ENCODE measurements at regions not wholly inside any gene's neighbourhood (a gene's known extent, or its start where the extent isn't known, plus 50 kb on each side); places are given as distances from the start of the nearest gene placed in this dataset.
"Not testable (repeated sequence)": the region's sequence is repeated elsewhere in the genome, so short reads cannot be mapped to it uniquely, and the experiment has no call there.

DNA sequence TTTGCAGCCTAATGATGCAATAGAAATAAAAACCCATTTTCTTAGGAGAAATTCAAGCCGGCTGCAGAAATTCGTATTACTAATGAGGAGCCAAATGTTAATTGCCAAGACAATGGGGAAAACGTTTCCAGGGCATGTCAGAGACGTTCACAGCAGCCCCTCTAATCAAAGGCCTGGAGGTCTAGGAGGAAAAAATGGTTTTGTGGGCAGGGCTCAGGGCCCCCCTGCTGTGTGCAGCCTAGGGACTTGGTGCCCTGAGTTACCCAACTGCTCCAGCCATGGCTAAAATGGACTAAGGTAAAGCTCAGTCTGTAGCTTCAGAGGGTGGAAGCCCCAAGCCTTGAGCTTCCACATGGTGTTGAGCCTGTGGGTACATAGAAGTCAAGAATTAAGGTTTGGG, 461.4 kb downstream of the FAT4 start:
- no peaks in the 10 kb centered on the region for H3K36me3 ChIP-seq (ENCODE audit: control insufficient read depth, insufficient read depth, low read length, severe bottlenecking)
- DNase-seq (ENCODE audit: low read depth) = no peak

DNA sequence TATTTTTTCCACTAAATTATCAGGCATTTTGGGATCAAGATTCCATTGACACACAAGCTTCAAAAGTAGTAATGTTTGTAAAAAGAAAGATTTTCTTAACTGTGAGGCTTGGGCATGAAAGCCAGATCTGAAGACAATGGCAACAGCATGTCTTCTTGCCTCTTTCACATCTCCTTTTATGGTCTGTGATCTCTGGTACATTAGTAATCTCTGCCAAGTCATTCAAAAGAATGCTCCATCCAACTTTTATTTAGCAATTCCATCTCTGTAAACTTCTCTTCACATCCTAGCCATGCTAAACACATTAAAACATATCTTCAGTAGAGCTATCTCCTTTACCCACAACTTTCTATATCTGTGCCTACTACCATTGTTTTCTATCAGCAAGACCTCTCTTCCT, 465.4 kb downstream of the FAT4 start:
- H3K36me3 ChIP-seq (ENCODE audit: control insufficient read depth, insufficient read depth, low read length, severe bottlenecking) = no peaks in the 10 kb centered on the region

More for the DNA sequence above, 461.4 kb downstream of the FAT4 start:
- H3K9ac ChIP-seq (ENCODE audit: low read length) = no peak overlapping the region
- H3K27me3 ChIP-seq (replicated peaks; ENCODE audit: control insufficient read depth, insufficient read depth, low read length) = no peaks in the 10 kb centered on the region
- peaks cover 11% of the 10 kb centered on the region for H3K4me1 ChIP-seq (ENCODE audit: control insufficient read depth, insufficient read depth, low read length)
- no peak overlapping the region for H3K4me3 ChIP-seq (ENCODE audit: low read length)
- H3K9me3 ChIP-seq (ENCODE audit: control insufficient read depth, low read length) = peaks cover 13% of the 10 kb centered on the region

DNA sequence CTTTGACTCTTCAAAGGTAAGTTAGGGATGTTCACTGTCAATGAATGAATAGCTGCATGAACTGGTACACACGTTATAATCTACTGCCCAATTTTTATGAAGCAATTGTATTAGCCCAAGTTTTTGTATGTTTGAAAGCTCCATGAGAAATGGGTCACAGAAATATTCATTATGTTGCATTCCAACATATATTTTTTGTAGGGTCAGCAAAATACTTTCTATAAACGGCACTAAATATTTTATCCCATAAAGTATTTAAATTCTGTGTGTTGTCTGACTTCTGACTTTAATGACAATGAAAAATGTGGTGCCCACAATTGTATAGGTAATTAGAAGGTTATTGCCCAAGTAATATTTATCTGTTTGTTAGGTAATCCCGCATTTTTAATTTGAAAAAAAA, 466.0 kb downstream of the FAT4 start:
- Histone ChIP-seq H3K27me3 (replicated peaks; ENCODE audit: control insufficient read depth, insufficient read depth, low read length) (no peaks in the 10 kb centered on the region), H3K9ac (ENCODE audit: low read length) (no peak overlapping the region), H3K4me1 (ENCODE audit: control insufficient read depth, insufficient read depth, low read length) (peaks cover 11% of the 10 kb centered on the region), H3K36me3 (ENCODE audit: control insufficient read depth, insufficient read depth, low read length, severe bottlenecking) (no peaks in the 10 kb centered on the region), H3K9me3 (ENCODE audit: control insufficient read depth, low read length) (peaks cover 13% of the 10 kb centered on the region), H3K4me3 (ENCODE audit: low read length) (no peak overlapping the region)
- no peak for DNase-seq (ENCODE audit: low read depth)

More for the DNA sequence above, 465.4 kb downstream of the FAT4 start:
- Histone ChIP-seq H3K9ac (ENCODE audit: low read length) (no peak overlapping the region), H3K9me3 (ENCODE audit: control insufficient read depth, low read length) (peaks cover 13% of the 10 kb centered on the region), H3K4me3 (ENCODE audit: low read length) (no peak overlapping the region), H3K27me3 (replicated peaks; ENCODE audit: control insufficient read depth, insufficient read depth, low read length) (no peaks in the 10 kb centered on the region), H3K4me1 (ENCODE audit: control insufficient read depth, insufficient read depth, low read length) (peaks cover 11% of the 10 kb centered on the region)
- DNase-seq (ENCODE audit: low read depth) = peak; percentile 53

DNA sequence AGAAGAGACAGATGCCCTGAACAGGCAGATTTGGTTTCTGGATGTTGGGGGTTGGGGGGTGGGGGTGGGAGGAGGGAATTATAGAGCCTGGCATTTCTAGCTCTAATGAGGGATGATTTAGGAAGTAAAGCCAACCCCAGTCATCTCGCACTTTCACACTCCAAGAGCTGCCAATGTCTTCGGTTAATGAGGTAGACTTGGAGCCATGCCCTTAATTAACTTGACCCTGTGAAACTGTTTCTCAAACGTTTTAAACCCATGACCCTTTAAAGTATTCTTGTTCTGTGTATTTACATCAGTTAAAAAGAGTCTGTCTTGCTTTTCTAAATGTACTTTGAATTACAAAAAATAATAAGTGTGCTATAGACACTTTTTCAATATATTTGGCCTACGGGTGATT, 466.9 kb downstream of the FAT4 start:
- Histone ChIP-seq H3K27me3 (replicated peaks; ENCODE audit: control insufficient read depth, insufficient read depth, low read length) (no peaks in the 10 kb centered on the region), H3K9ac (ENCODE audit: low read length) (no peak overlapping the region), H3K4me3 (ENCODE audit: low read length) (no peak overlapping the region), H3K9me3 (ENCODE audit: control insufficient read depth, low read length) (peaks cover 4% of the 10 kb centered on the region), H3K4me1 (ENCODE audit: control insufficient read depth, insufficient read depth, low read length) (peaks cover 11% of the 10 kb centered on the region), H3K36me3 (ENCODE audit: control insufficient read depth, insufficient read depth, low read length, severe bottlenecking) (no peaks in the 10 kb centered on the region)
- DNase-seq (ENCODE audit: low read depth) = no peak

DNA sequence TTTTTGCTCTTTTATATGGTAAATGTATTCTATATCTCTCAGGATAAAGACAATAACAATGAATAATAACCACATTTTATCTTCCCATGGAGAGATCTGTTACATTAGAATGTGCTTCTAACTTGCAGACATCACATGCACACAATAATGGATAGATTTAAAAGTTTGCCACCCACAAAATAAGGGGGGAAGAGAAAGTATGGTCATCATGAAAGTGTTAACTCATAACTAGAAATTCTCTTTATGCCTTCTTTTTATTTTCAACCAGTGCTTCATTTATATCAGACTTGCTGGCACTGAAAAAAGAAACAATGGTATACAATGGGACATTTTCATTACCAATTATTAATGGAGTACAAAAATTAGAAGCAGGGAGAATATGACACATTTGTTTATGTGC, 470.0 kb downstream of the FAT4 start:
- Histone ChIP-seq H3K27me3 (replicated peaks; ENCODE audit: control insufficient read depth, insufficient read depth, low read length) (no peaks in the 10 kb centered on the region), H3K9me3 (ENCODE audit: control insufficient read depth, low read length) (no peaks in the 10 kb centered on the region), H3K4me1 (ENCODE audit: control insufficient read depth, insufficient read depth, low read length) (peaks cover 9% of the 10 kb centered on the region), H3K9ac (ENCODE audit: low read length) (no peak overlapping the region), H3K36me3 (ENCODE audit: control insufficient read depth, insufficient read depth, low read length, severe bottlenecking) (no peaks in the 10 kb centered on the region), H3K4me3 (ENCODE audit: low read length) (no peak overlapping the region)
- no peak for DNase-seq (ENCODE audit: low read depth)

DNA sequence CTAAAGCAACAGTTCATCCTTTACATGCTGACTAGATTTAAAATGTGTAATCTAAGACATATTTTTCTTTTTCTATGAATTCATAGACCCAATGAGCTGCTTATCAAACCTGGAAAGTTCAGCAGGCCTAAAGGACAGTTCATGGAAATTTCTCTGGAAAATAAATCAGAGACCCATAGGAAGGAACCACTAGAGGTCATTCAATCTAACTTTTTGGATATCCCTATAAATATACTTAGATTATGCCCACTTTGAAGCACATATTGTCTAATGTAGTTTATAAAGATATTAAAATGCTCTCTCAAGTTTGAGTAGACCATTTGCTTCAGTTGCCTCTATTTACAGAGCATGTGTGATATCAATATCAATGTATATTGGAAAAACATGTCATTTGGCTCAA, 473.0 kb downstream of the FAT4 start:
- Histone ChIP-seq H3K4me1 (ENCODE audit: control insufficient read depth, insufficient read depth, low read length) (no peaks in the 10 kb centered on the region), H3K27me3 (replicated peaks; ENCODE audit: control insufficient read depth, insufficient read depth, low read length) (no peaks in the 10 kb centered on the region), H3K36me3 (ENCODE audit: control insufficient read depth, insufficient read depth, low read length, severe bottlenecking) (no peaks in the 10 kb centered on the region), H3K9me3 (ENCODE audit: control insufficient read depth, low read length) (no peaks in the 10 kb centered on the region), H3K4me3 (ENCODE audit: low read length) (no peak overlapping the region), H3K9ac (ENCODE audit: low read length) (no peak overlapping the region)
- DNase-seq (ENCODE audit: low read depth) = peak; percentile 6

DNA sequence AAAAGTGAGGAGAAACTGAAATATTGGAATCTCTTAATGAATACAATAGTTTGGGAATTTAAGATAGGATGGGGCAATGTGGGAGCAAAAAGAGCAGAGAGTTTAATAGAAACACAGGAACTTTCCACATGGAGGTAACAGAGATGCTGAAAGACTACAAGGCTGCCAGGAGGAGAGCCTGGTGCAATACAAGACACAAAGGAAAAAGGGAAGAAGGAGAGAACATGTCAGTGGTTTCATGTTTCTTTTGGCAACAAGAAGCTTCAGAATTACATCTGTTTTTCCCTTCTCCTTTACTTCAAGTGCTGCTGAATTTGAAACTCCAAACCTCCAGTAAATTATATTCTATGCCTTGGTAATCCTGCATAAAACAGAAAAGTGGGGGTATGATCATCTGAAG, 474.3 kb downstream of the FAT4 start:
- H3K9ac ChIP-seq (ENCODE audit: low read length) = no peak overlapping the region
- H3K4me3 ChIP-seq (ENCODE audit: low read length) = no peak overlapping the region
- H3K27me3 ChIP-seq (replicated peaks; ENCODE audit: control insufficient read depth, insufficient read depth, low read length) = no peaks in the 10 kb centered on the region
- no peaks in the 10 kb centered on the region for H3K4me1 ChIP-seq (ENCODE audit: control insufficient read depth, insufficient read depth, low read length)
- no peaks in the 10 kb centered on the region for H3K36me3 ChIP-seq (ENCODE audit: control insufficient read depth, insufficient read depth, low read length, severe bottlenecking)
- H3K9me3 ChIP-seq (ENCODE audit: control insufficient read depth, low read length) = no peaks in the 10 kb centered on the region
- DNase-seq (ENCODE audit: low read depth) = peak; percentile 70

DNA sequence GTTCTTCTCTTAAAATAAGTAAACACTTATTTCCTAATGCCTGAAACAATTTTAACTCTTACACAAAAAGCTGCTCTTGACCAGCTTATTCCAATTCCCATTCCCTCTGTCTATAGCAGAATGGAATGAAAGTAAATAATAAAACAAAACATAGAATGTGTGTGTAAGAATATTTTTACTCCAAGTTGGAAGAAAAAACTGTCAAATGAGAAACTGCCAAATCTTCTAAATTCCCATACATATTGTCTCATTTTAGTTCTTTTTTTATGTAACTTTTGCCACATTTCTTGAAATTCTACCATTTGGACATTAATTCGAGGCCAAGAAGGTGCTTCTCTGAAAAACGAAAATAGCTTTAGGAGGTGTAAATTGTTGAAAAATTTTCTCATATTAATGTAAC, 477.1 kb downstream of the FAT4 start:
- Histone ChIP-seq H3K36me3 (ENCODE audit: control insufficient read depth, insufficient read depth, low read length, severe bottlenecking) (no peaks in the 10 kb centered on the region), H3K9me3 (ENCODE audit: control insufficient read depth, low read length) (no peaks in the 10 kb centered on the region), H3K4me3 (ENCODE audit: low read length) (no peak overlapping the region), H3K4me1 (ENCODE audit: control insufficient read depth, insufficient read depth, low read length) (no peaks in the 10 kb centered on the region), H3K9ac (ENCODE audit: low read length) (no peak overlapping the region), H3K27me3 (replicated peaks; ENCODE audit: control insufficient read depth, insufficient read depth, low read length) (no peaks in the 10 kb centered on the region)
- DNase-seq (ENCODE audit: low read depth) = no peak

DNA sequence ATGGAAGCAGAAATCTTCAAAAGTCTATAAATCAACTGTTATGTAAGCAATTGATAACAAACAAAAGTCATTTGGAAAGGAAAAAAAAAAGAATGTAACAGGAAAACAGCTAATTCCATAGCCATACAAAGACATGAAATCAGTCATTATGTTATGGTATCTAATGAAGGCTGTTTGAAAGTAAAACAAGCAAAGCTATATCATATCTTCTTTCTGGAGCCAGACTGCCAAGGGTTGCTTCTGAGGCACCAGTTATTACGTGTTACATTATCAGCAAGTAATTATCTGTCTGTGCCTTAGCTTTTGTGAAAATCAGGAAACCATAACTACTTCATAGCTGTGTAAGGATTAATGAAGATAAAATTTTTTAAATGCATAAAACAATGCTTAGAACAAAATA, 480.2 kb downstream of the FAT4 start:
- no peaks in the 10 kb centered on the region for H3K27me3 ChIP-seq (replicated peaks; ENCODE audit: control insufficient read depth, insufficient read depth, low read length)
- H3K9ac ChIP-seq (ENCODE audit: low read length) = no peak overlapping the region
- H3K4me1 ChIP-seq (ENCODE audit: control insufficient read depth, insufficient read depth, low read length) = no peaks in the 10 kb centered on the region
- no peaks in the 10 kb centered on the region for H3K9me3 ChIP-seq (ENCODE audit: control insufficient read depth, low read length)
- DNase-seq (ENCODE audit: low read depth) = no peak
- no peaks in the 10 kb centered on the region for H3K36me3 ChIP-seq (ENCODE audit: control insufficient read depth, insufficient read depth, low read length, severe bottlenecking)
- H3K4me3 ChIP-seq (ENCODE audit: low read length) = no peak overlapping the region

DNA sequence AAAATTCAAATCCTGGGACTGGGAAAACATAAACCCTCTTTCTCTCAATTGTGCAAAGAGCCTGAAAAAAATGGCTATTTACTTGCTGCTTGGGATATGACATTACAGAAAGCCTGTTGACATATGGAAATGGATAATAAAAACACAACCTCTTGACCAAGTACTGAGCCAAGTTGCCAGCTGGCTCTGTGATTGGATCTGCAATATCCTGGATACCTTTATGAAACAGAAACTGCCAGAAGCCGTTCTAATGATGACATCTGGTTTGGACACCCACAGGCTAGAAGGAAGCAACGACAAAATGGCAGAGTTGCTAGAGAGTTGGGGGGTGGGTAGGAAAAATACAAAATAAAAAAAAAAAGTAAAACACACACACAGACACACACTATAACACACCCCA, 481.4 kb downstream of the FAT4 start:
- H3K27me3 ChIP-seq (replicated peaks; ENCODE audit: control insufficient read depth, insufficient read depth, low read length) = no peaks in the 10 kb centered on the region

DNA sequence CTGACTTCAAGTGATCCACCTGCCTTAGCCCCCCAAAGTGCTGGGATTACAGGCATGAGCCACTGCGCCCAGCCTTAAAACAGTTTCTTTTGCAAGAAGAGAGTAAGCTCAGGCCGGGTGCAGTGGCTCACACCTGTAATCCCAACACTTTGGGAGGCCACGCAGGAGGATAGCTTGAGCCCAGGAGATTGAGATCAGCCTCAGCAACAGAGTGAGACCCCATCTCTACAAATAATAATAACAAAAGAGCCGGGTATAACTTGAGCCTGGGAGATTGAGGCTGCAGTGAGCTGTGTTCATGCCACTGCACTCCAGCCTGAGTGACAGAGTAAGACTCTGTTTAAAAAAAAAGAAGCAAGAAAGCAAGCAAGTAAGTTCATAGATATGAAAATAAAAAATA, 482.9 kb downstream of the FAT4 start:
- not testable (repeated sequence) for DNase-seq (ENCODE audit: low read depth); H3K27me3 ChIP-seq (replicated peaks; ENCODE audit: control insufficient read depth, insufficient read depth, low read length); H3K4me3 ChIP-seq (ENCODE audit: low read length); H3K9ac ChIP-seq (ENCODE audit: low read length); H3K4me1 ChIP-seq (ENCODE audit: control insufficient read depth, insufficient read depth, low read length); H3K36me3 ChIP-seq (ENCODE audit: control insufficient read depth, insufficient read depth, low read length, severe bottlenecking); H3K9me3 ChIP-seq (ENCODE audit: control insufficient read depth, low read length)

More for the DNA sequence above, 481.4 kb downstream of the FAT4 start:
- H3K4me3 ChIP-seq (ENCODE audit: low read length) = no peak overlapping the region
- no peak for DNase-seq (ENCODE audit: low read depth)
- no peak overlapping the region for H3K9ac ChIP-seq (ENCODE audit: low read length)
- H3K4me1 ChIP-seq (ENCODE audit: control insufficient read depth, insufficient read depth, low read length) = no peaks in the 10 kb centered on the region
- H3K9me3 ChIP-seq (ENCODE audit: control insufficient read depth, low read length) = no peaks in the 10 kb centered on the region
- no peaks in the 10 kb centered on the region for H3K36me3 ChIP-seq (ENCODE audit: control insufficient read depth, insufficient read depth, low read length, severe bottlenecking)

DNA sequence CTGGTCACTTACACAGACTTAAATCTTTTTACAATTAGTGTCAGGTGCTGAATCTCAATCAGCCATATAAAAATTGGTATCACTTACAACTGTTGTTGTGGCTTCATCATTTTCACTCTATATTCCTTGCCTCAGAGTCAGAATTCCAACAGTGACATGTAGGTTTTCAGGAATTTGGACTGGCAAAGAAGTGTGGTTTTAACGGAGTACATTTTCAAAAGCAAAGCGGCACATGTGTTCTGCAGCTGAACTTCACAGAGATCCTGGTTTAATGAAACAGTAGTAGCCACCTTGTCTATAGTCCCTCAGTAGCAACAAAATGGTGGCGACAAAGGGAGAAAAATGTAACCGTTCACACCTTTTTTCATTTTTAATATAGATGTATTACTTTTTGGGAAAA, 486.6 kb downstream of the FAT4 start:
- no peaks in the 10 kb centered on the region for H3K4me1 ChIP-seq (ENCODE audit: control insufficient read depth, insufficient read depth, low read length)
- H3K9me3 ChIP-seq (ENCODE audit: control insufficient read depth, low read length) = no peaks in the 10 kb centered on the region
- no peak overlapping the region for H3K4me3 ChIP-seq (ENCODE audit: low read length)
- no peak overlapping the region for H3K9ac ChIP-seq (ENCODE audit: low read length)
- no peaks in the 10 kb centered on the region for H3K36me3 ChIP-seq (ENCODE audit: control insufficient read depth, insufficient read depth, low read length, severe bottlenecking)
- no peaks in the 10 kb centered on the region for H3K27me3 ChIP-seq (replicated peaks; ENCODE audit: control insufficient read depth, insufficient read depth, low read length)
- DNase-seq (ENCODE audit: low read depth) = peak; percentile 8

Measured in adipocyte (in vitro differentiated cells).